Erythroblast (primary cell): ENCODE measurements at regions not wholly inside any gene's neighbourhood (a gene's known extent, or its start where the extent isn't known, plus 50 kb on each side); places are given as distances from the start of the nearest gene placed in this dataset.

Source experiments
- DNase-seq, 2 experiments: peaks; one replicate each; lab custom pipeline; 2025; lab: John Stamatoyannopoulos, UW
- GATA1 ChIP-seq: IDR thresholded peaks from 2 replicates; pipeline ENCODE4 v1.6.1; 2011; ENCODE audit warnings: low read depth, mild to moderate bottlenecking, control low read depth, low read length, moderate library complexity
- POLR2A ChIP-seq: IDR thresholded peaks from 2 replicates; pipeline ENCODE4 v1.6.1; 2011; ENCODE audit warnings: mild to moderate bottlenecking, low read length

DNA sequence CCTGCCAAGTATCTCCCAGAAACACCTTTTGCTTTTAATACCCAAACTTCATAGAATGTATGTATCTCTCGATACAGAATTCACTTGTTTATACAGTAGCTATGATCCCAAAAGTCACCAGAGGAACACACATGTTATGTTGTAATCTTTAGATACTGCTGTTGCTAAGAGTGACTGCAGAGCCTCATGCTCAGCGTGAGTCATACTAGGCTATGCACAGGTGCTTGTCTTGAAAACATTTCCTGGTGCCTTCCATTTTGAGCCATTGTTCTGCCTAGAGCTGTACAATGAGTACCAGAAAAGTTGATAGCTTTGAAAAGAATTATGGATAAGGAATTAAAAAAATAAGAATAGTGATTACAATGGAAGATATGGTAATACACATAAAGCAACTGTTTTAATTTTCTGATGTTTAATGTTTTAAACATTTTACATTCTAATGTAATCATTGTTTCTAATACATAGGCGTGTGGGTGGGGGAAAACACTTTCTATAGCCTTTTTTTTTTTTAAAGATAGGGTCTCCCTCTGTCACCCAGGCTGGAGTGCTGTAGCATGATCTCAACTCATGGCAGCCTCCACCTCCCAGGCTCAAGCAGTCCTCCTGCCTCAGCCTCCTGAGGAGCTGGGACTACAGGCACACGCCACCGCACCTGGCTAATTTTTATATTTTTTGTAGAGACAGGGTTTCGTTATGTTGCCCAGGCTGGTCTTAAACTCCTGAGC is 79.4 kb downstream of the CD24 start:
- TF ChIP-seq POLR2A (no peak), GATA1 (no peak)
- DNase-seq = peak; percentile 2 to 18

DNA sequence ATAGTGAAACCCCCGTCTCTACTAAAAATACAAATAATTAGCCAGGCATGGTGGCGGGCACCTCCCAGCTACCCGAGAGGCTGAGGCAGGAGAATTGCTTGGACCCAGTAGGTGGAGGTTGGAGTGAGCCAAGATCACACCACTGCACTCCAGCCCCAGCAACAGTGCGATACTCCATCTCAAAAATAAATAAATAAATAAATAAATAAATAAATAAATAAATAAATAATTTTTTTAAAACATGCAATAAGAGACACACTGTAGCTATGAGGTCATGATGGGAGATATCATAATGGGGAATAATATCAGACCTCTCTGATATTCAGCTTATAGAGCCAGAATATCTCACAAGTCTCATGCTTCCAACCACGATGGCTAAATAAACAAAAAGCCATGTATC is 82.3 kb downstream of the CD24 start:
- no peak for TF ChIP-seq GATA1
- no peak for DNase-seq

DNA sequence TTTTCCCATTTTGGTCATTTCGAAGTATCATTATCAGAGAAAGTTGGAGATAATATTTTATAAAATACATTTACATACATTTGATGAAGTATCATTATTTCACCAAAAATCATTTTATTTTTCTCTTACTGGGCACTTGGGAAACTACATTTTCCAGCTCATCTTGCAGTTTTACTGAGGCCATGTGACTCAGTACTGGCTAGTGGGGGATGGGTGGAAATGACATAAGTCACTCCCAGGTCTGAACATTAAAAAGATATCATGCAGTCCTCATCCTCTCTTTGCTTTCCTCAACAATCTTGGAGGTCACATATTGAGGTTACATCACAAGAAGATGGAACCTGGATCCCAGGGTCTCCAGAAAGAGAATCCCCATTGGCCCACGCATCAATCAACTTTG is 84.1 kb downstream of the CD24 start:
- DNase-seq = peak in 1 of 2 experiments; percentile 33
- TF ChIP-seq GATA1 = no peak
- no peak for TF ChIP-seq POLR2A

DNA sequence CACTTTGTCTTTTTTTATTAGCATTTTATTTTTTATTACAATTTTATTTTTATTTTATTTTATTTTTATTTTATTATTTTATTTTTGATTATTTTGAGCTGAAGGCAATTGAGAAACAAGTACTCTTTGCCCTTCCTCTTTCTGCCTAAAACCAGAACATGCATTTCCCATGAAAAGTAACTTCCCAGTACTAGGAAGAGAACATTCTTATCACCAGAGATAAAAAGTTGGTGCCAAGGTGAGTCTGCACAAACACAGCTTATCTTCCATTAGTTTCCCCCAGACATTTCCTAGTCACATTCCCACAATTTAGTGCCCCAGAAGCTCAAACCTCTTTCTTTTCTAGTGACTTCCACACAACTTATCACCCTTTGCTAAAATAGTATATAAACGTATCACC is 84.8 kb downstream of the CD24 start:
- no peak for TF ChIP-seq GATA1
- no peak for TF ChIP-seq POLR2A

DNA sequence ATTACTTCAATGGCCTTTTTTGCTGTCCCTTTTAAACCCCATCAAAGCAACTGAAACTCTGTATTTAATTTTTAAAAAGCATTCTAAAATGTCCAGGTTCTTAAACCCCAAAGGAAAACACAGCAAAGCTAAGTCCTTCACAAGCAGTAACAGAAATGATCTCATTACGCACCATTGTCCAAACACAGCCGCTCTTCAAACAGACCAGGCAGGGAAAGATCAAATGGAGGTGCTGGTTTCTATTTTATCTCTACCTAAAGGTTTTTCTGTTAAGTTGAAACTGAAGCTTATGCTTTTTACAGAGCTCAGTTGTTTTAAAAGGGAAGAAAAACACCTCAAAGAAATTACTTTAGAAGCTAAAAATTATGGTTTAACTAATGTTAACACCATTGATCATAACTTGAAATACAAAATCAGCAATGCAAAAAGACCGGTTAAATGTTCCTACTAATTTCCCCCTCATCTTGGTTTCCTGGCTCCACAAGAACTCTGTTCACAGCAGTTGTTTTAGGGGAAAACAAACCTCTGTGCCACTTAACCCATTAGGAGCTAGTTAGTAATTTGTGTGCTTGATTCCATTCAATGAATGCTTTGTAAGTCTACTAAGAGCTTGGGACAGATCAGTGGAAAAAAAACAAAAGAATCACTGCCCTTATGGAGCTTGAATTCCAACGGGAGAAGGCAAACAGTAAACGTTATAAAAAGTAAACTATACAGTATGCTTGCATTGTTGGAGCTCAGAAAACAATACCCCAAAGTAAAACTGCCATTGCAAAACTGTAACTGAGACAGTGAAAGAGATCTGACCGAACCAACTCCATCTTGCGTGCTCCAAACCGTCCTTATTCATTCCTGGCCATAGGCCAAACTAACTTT is 87.4 kb downstream of the CD24 start:
- TF ChIP-seq GATA1 (no peak), POLR2A (no peak)
- no peak for DNase-seq

More for the DNA sequence above, 84.8 kb downstream of the CD24 start:
- no peak for DNase-seq

DNA sequence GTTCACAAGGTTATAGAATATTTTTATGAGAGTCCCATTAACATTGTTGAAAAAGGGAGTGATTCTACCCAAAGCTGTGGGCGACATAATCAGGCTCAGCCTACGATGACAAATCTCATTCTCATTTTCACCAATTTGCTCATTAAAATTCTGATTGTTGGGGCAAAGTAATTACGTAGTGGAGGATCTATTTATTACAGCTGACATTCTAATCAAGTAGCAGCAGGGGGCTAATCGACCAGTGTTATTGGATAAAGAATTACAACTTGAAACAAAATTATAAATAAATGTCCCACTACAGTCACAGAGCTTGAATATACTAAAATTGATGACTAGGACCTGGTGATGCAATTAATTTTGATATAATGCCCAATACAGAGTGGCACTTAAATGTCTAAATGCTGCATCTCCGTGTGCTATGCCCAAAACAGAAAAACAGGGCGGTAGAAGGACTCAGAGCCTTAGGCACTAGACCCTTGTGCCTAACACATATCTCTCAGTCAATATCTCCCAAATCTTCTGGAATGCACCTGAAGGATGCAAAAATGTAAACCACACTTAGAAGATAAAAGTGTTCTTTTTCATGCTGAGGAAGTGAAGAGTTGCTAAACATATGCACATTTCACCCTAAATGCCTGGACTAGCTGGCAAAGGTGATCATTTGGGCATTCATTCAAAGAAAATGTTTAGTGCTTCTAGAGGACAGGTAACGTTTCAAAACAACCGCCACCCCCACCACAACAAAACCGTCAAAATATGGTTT is 88.3 kb downstream of the CD24 start:
- no peak for TF ChIP-seq GATA1
- no peak for TF ChIP-seq POLR2A
- no peak for DNase-seq

DNA sequence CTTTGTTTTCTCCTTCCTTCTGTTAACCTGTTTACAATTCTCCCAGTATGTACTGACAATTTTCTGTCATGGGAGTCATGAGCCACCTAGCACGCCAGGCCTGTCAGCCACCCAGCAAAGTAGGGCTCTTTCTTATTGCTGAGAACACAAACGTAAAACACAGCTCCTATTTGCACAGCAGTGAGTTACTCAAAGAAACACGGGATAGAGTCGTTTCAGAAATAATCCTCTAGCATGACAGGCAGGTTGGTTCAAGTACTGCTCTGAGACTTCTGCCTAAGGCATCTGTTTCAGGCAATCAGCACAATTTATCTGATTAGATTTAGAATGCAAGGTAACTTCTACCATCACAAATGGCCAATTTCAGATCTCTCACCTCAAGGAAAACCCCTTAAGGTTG is 88.8 kb downstream of the CD24 start:
- no peak for DNase-seq
- no peak for TF ChIP-seq GATA1
- TF ChIP-seq POLR2A = no peak

DNA sequence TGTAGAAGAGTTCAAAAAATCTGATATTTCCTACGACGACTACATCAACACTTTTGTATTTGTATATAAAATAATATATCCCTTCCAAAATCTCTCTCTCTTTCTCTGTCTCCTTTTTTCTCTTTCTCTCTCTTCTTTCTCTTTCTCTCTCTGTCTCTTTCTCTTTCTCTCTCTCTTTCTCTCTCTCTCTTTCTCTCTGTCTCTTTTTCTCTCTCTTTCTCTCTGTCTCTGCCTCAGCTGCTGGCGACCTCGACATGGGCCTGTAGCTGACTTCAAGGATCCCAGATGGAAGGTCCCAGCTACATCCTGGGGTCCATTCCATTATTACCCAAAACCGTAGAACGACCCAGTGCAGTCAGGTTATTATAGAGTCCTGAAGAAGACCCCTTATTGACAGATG is 90.0 kb downstream of the CD24 start:
- TF ChIP-seq POLR2A = no peak
- TF ChIP-seq GATA1 = no peak

DNA sequence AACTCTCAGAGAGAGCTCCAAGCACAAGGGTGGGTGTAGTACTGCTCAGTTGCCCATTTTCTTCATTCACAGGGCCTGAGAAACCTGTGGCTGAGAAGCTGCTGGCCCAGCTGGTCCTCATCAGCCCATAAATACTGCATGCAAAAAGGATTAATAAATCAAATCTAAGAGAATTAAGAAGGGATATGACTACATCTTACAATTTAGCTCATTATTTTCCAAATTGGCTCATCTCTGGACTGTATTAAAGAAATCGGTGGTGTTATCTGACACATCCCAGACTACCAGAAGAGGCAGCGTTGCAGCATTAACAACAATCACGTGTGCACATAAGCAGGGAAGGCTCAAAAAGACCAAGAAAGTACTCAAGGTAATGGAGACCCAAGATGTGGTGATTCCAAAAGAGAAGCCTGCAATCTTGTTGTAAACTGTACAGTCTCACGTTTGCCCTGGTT is 90.7 kb downstream of the CD24 start:
- DNase-seq = peak; percentile 3 to 12
- TF ChIP-seq GATA1 (no peak), POLR2A (no peak)

More for the DNA sequence above, 90.0 kb downstream of the CD24 start:
- no peak for DNase-seq

DNA sequence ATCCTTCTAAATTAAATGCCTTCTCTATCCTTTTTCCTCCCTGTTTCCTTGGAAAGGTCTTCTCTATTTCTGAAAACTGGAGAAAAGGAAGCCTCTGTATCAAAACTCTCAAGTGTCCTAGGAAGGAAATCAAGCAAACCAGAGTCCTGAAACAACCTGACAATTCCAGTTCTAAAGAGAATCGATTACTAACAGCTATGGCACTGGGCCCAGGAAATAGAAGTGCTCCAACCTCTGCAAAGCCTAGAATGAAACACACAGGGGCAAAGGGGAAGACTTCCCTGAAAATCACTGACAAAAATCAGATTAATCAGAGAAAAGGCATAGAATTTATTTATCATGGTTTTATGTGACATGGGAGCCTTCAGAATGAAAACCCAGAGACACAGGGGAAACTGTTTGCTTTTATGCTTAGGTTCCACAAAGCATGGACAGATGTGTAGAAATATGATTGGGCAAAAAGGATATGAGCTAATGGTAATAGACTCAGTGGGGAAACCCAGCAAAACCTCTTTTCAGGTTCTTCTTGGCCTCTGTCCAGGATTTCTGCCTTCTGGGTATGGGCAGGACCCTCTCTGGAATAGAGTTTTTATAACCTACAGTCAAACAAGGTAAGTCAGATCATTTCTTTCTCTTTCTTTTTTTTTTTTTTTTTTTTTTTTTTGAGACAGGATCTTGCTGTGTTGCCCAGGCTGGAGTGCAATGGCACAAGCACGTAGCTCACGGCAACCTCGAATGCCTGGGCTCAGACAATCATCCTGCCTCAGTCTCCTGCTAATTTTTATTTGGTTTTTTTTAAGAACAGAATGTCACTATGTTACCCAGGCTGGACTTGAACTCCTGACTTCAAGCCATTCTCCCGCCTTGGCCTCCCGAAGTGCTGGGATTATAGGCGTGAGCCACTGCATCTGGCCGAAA is 91.7 kb downstream of the CD24 start:
- no peak for TF ChIP-seq GATA1
- TF ChIP-seq POLR2A = no peak
- no peak for DNase-seq

DNA sequence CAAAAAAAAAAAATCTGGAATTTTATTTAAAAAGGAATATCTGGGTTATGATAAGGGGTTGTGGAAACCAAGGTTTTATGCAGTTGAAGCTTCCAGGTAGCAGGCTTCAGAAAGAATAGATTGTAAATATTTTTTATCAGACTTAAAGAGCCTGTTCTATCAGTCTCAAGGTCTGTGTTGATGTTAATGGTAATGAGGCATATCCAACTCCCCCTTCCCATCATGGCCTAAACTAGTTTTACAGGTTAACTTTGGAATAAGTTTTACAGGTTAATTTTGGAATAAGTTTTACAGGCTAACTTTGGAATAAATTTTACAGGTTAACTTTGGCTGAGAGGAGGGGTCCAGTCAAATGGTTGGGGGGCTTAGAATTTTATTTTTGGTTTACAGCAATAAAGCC is 92.4 kb downstream of the CD24 start:
- TF ChIP-seq GATA1 (no peak), POLR2A (no peak)
- no peak for DNase-seq

DNA sequence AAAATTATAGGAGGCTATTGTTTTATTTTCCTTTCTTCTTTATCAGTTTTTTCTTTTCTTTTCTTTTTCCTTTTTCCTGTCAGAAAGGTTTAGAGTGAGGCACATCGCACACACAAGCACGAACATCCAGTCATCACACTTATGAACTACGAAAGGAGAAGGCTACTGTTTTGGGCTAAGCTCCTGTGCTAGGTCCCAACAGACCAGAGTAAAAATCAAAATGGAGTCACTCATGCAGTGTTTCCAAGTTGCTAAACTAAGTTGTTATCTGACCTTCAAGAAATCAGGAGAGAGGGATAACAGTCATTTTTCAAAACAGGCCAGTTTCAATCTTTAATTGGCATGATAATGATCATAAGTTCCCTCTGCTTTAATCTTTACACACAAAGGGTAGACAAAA is 93.6 kb downstream of the CD24 start:
- no peak for DNase-seq
- no peak for TF ChIP-seq GATA1
- no peak for TF ChIP-seq POLR2A

DNA sequence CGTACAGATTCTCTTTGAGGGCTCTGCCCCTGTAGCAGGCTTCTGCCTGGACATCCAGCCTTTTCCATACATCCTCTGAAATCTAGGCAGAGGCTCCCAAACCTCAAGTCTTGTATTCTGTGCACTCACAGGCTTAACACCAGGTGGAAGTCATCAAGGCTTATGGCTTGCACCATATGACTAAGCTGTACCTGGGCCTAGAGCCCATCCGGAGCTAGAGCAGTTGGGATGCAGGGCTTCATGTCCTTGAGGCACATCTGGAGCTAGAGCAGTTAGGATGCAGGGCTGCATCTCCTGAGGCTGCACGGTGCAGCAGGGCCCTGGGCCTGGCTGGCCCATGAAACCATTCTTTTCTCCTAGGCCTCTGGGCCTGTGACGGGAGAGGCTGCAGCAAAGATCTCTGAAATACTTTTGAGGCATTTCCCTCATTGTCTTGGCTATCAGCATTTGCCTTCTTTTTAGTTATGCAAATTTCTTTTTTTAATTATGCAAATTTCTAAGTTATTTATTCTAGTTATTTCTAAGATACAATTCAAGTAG is 98.7 kb downstream of the CD24 start:
- TF ChIP-seq GATA1 (no peak), POLR2A (no peak)
- no peak for DNase-seq
